ENCODE measurements at regions not wholly inside any gene's neighbourhood (a gene's known extent, or its start where the extent isn't known, plus 50 kb on each side); places are given as distances from the start of the nearest gene placed in this dataset.
"Not testable (repeated sequence)": the region's sequence is repeated elsewhere in the genome, so short reads cannot be mapped to it uniquely, and the experiment has no call there.

DNA sequence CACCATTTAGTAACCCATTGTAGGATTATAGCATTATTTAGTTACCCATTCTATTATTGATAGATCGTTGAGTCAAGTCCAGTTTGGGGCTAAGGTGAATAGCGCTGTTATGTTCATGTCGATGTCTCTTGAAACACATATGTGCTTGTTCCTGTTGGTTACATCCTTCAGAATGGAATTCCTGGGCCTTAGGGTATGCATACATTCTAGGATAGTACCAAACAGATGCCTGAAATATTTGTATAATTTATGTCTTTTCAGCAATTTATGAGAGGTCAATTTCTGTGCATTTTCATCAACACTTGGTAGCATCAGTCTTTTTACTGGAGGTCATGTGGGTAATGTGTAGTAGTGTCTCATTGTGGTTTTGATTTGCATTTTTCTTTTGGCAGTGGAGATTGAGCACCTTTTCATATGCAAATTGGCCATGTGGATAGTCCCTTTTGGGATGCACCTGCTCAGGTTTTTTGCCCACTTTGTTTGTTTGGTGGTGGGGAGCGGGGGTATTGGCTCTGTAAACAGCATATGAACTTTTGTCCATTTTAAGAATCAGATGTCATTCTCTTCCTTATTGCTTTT is 104.2 kb downstream of the CDRT15L2 start:
- not testable (repeated sequence) for DNase-seq

DNA sequence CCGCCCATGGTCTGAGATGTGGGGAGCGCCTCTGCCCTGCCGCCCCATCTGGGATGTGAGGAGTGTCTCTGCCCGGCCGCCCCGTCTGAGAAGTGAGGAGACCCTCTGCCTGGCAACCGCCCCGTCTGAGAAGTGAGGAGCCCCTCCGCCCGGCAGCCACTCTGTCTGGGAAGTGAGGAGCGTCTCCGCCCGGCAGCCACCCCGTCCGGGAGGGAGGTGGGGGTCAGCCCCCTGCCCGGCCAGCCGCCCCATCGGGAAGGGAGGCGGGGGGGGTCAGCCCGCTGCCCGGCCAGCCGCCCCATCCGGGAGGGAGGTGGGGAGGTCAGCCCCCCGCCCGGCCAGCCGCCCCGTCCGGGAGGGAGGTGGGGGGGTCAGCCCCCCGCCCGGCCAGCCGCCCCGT is 105.5 kb downstream of the CDRT15L2 start:
- not testable (repeated sequence) for DNase-seq

GRCh38 chr17:20687584-20687983 is 108.1 kb downstream of the CDRT15L2 start:
- not testable (repeated sequence) for DNase-seq

GRCh38 chr17:20689170-20689749 is 109.7 kb downstream of the CDRT15L2 start:
- not testable (repeated sequence) for DNase-seq

- DNase-seq, result not testable (repeated sequence)
These were observed 113.2 kb downstream of the CDRT15L2 start for GRCh38 chr17:20692706-20693105.

DNA sequence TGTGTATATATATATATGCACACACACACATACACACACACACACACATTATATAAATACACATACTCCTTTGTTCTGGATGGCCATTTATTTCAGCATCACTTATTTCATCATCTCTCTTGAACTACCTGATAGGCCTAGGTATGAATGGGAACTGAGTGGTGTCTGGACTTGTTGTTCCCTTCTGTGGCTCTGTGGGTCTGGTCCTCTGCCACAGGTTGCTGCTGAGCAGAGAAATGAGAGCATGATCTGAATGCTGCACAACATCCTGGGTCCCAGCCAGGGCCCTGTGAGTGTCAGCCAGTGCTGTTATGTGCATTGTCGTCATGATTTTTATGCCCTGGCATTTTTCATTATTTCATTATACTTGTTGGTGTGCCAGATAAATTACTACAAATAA is 116.3 kb downstream of the CDRT15L2 start:
- not testable (repeated sequence) for DNase-seq

- not testable (repeated sequence) for DNase-seq
These were observed 119.1 kb downstream of the CDRT15L2 start for GRCh38 chr17:20698463-20699206.

DNA sequence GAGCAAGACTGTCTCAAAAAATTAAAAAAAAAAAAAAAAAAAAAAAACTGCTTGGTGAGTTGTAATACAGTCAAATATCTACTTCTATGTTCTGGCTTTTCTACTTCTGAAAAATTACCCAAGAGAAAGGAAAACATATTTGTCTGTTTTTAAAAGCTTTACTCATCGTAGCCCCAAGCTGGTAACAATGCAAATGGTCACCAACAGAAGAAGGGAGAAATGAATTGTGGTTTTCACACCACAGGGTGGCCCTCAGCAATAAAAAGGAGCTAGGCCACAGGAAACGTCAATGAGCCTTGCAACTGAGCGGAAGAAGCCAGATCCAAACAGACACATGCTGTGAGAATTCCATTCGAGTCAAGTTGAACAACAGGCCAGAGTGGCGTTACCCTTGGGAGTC is 121.0 kb downstream of the CDRT15L2 start:
- not testable (repeated sequence) for DNase-seq

DNA sequence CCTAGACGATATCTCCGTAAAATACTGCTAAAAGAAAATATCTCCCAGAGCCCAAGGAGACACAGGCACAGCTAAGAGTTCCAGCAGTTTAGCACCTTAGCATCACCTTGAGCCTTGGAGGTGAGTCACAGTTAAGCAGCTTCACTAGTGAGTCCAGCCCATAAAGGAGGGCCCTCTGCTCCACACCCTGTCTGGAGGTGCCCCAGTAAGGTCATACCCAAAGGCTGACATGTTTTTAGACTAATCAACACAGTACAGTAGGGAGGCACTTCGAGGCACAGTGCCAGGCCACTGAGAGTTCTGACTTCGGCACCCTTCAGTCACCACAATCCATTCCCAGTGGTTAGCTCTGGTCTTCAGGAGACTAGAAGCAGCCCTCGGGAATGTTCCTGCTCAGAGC is 121.8 kb downstream of the CDRT15L2 start:
- DNase-seq, result not testable (repeated sequence)

DNA sequence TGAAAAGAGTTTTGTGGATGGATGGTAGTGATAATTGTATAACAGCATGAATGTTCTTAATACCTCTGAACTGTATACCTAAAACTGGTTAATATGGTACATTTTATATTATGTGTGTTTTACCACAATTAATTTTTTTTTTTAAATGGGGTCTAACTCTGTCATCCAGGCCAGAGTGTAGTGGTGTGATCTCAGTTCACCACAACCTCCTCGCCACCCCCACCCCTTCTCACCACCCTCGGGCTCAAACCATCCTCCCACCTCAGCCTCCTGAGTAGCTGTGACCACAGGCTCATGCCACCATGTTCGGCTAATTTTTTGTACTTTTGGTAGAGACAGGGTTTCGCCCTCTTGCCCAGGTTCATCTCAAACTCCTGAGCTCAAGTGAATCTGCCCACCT is 123.2 kb downstream of the CDRT15L2 start:
- no peak for DNase-seq

DNA sequence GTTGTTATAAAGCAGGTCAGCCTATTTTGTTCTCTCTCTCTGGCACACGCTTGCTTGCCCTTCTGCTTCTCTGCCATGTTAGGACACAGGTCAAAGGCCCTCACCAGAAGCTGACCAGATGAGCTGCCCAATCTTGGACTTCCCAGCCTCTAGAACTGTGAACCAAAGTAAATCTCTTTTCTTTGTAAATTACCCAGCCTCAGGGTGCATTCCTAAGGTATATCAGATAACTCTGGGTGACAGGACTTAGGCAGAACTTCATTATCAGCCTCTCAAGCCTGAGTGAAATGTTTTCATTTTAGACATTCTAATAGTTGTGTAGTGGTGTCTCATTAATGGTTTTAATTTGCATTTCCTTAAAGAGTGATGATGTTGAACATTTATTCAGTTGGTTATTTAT is 124.3 kb downstream of the CDRT15L2 start:
- no peak for DNase-seq

DNA sequence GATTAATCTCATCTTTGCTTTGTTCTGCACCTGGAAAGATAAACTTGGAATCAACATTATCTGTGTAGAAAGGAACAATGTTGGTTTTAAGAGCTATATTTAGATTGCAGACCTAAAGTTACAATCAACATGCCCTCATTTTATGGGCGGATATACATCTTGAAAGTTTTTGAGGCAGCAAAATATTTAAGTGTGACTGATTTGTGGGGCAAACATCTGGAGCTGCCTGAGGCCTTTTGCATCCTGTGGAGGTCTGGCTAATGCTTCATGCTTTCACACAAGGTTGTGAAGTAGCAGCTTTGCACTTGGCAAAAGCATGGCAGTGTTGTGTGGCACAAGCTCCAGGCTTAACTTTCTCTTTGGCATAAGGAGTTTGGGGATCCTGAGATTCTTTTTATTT is 125.7 kb downstream of the CDRT15L2 start:
- not testable (repeated sequence) for DNase-seq

GRCh38 chr17:20706751-20707373 is 127.3 kb downstream of the CDRT15L2 start:
- DNase-seq, result no peak

DNA sequence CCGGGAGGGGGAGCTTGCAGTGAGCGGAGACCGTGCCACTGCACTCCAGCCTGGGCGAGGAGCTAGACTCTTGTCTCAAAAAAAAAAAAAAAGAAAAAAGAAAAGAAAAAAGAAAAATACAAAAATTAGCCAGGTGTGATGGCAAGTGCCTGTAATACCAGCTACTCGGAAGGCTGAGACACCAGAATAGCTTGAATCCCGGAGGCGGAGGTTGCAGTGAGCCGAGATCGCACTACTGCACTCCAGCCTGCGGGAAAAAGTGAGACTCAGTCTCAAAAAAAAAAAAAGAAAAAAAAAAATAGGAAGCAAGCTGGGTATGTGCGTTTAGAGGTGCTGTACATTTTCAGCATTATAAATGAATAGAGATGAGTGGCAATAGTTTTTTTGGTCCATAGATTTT is 129.3 kb downstream of the CDRT15L2 start:
- DNase-seq, result not testable (repeated sequence)

GRCh38 chr17:20716481-20716880 is 137.0 kb downstream of the CDRT15L2 start:
- not testable (repeated sequence) for DNase-seq

DNA sequence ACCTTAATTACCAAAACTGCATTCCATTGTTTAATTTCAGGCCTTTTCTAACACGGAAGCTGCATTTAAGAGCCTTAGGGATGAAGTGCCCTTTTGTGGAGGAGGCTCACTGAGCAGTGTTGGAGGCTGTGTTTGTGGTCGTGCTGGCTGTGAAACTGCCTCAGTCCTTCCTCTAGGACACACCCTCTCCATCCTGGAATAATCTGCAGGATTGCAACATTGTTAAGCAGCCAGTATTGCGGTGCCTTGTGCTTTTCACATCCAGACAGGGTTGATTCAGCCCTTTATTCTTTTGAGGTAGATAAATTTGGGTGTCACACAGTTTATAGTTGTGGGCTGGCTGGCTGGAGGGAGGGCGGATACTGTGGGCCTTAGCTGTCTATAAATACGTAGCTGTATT is 141.6 kb downstream of the CDRT15L2 start:
- DNase-seq, result no peak

DNA sequence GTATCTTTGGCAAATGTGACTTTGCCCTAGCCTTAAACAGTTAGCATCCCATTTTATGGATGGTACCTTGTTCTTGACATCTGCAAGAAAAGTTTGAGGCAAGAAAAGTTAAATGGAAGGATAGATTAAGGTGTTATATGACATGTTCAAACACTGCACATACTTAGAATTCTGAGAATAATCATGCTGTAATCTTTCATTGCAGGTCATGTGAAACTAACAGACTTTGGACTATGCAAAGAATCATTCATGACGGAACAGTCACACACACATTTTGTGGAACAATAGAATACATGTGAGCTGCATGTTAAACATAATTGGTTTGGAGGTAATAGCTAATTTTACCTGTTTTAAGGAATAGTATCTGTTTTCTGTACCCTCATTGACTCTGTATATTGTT is 144.9 kb downstream of the CDRT15L2 start:
- not testable (repeated sequence) for DNase-seq

GRCh38 chr17:20727201-20727600 is 147.7 kb downstream of the CDRT15L2 start:
- not testable (repeated sequence) for DNase-seq

- no peak for DNase-seq
These were observed 148.7 kb downstream of the CDRT15L2 start for GRCh38 chr17:20728181-20728580.

GRCh38 chr17:20731131-20731530 is 151.6 kb downstream of the CDRT15L2 start:
- DNase-seq, result not testable (repeated sequence)

- no peak for DNase-seq
These were observed 154.4 kb downstream of the CDRT15L2 start for GRCh38 chr17:20733923-20734322.

DNA sequence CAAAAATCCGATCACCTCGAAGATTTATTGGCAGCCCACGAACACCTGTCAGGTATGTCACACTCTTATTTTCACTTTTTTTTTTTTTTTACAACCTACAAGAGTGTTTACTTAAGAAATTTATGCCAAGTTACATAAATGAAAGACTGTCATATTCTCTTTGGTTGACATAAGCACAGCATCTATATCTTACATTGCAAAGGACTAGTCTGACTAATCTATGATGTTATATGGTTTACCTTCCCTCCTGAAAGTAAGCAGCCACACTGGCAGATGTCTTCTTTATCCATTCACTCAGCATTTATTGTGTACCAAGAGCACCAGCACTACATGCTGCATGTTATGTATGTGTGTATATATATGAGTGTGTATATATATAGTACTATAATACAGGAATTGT is 156.3 kb downstream of the CDRT15L2 start:
- no peak for DNase-seq

GRCh38 chr17:20737636-20738035 is 158.1 kb downstream of the CDRT15L2 start:
- DNase-seq, result not testable (repeated sequence)

DNA sequence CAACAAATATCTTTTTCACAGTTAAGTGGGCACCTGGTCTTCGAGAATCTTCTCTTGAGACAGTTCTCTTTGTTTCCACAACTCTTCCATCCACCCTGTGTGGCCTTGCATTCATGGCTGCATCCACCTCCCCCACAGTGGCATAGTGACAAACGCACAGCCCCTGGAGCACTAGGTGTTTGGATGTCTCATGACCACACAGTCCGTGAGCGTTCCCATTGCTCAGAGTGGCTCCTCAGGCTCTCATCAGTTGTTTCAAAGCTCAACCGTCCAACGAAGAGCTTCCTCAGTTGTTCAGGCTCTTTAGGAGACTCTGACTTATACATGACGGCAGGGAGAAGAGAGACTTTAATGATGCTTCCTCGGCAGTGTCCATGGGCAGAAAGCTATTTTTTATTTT is 191.6 kb downstream of the CDRT15L2 start:
- no peak for DNase-seq
